Stomach (tissue), 8 donors: ENCODE measurements at regions not wholly inside any gene's neighbourhood (a gene's known extent, or its start where the extent isn't known, plus 50 kb on each side); places are given as distances from the start of the nearest gene placed in this dataset.
"Not testable (repeated sequence)": the region's sequence is repeated elsewhere in the genome, so short reads cannot be mapped to it uniquely, and the experiment has no call there.

ENCODE experiments used
- DNase-seq, 2 donors: peaks; one replicate each; pipeline versions ENCODE4 v3.0.0 to v3.0.0-alpha.2; 2013 to 2019
- H3K27ac ChIP-seq, 5 donors: fragments of 200-600 bp in 4 of 5; sonication (generic) in 4 of 5; one replicate each; pipeline ENCODE4 v1.5.1; 2013 to 2019; ENCODE audit warnings: mild to moderate bottlenecking in 1 of 5, moderate library complexity in 1 of 5
- H3K27me3 ChIP-seq, 3 donors: fragments of 200-600 bp; sonication (generic); one replicate each; pipeline ENCODE4 v1.5.1; 2017 to 2019; ENCODE audit warnings: mixed run types in 1 of 3
- H3K36me3 ChIP-seq, 4 donors: fragments of 200-600 bp; sonication (generic); 1 replicate in 3 of 4; 2 replicates in 1 of 4; pipeline ENCODE4 v1.5.1; 2016 to 2019
- H3K4me1 ChIP-seq, 4 donors: fragments of 200-600 bp; sonication (generic); one replicate each; pipeline ENCODE4 v1.5.1; 2016 to 2019
- H3K4me3 ChIP-seq, 4 donors: fragments of 200-600 bp; sonication (generic) in 3 of 4; one replicate each; pipeline ENCODE4 v1.5.1; 2016 to 2019; ENCODE audit warnings: mild to moderate bottlenecking in 1 of 4
- H3K9me3 ChIP-seq, 4 donors: fragments of 200-600 bp; sonication (generic); one replicate each; pipeline ENCODE4 v1.5.1; 2016 to 2019
- EP300 ChIP-seq: sonication (generic); formaldehyde crosslinking; IDR thresholded peaks from one replicate; pipeline ENCODE4 v1.6.1; 2017; ENCODE audit warnings: antibody characterized with exemption
- POLR2A ChIP-seq, 4 donors: fragments of 450-650 bp; IDR thresholded peaks; one replicate each; pipeline ENCODE4 v1.6.1; 2016; ENCODE audit warnings: antibody characterized with exemption in 4 of 4, control low read depth in 2 of 4, mild to moderate bottlenecking in 1 of 4, moderate library complexity in 1 of 4
- POLR2AphosphoS5 ChIP-seq, 3 donors: sonication (generic); formaldehyde crosslinking; IDR thresholded peaks; one replicate each; pipeline ENCODE4 v1.6.1; 2016; ENCODE audit warnings: antibody characterized with exemption in 3 of 3
- WGBS, 5 donors: extraction: QIAGEN DNeasy Blood & Tissue Kit in 3 of 5; methylation state at CpG; one replicate each; pipeline versions ENCODE4 v1.1.5 to v1.1.7; 2013 to 2018; 5-methylcytosine and 5-hydroxymethylcytosine counted together
- intact Hi-C: fragments of 100-400 bp; cut with DNase I; formaldehyde crosslinking; loops from one replicate; pipeline ENCODE4 v1.15.1; 2023; ENCODE audit warnings: low total_unique reads
- TF ChIP-seq, protein P1 (sequence below), 7 experiments: fragments of 450-650 bp in 4 of 7; fragments of 200-600 bp in 3 of 7; sonication (generic) in 3 of 7; IDR thresholded peaks; one replicate each; pipeline ENCODE4 v1.5.1; 2016 to 2019; ENCODE audit warnings: antibody characterized with exemption in 7 of 7, control low read depth in 2 of 7, mild to moderate bottlenecking in 1 of 7
- donor health status: healthy with polysubstance abuse.
- donor health status: Bipolar disorder and iron deficiency.
- donor health status: healthy.

DNA sequence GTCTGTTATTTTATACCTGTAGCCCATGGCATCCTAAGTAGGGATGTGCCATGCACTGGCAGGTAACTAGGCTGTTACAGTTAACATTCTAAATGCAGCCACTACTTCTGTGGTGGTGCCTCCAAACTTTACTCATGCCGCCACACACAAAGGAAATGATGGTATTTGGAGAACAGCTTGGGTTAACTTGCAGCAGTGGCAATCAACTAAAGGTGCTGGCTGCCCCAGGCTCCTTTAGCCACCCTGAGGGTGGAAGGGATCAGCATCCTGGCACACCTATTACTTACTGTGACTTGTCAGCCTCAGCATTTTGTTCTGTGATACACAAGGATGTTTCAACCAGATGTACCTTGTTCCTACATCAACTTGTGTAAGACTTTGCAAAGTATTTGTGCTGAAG is 221.8 kb upstream of the PPP1R3A start:
- no peaks in the 10 kb centered on the region for H3K9me3 ChIP-seq
- H3K27ac ChIP-seq, result no peak overlapping the region
- intact Hi-C loops, result no loop called here
- no peaks in the 10 kb centered on the region for H3K27me3 ChIP-seq
- no peaks in the 10 kb centered on the region for H3K4me1 ChIP-seq
- no peak for DNase-seq
- no peaks in the 10 kb centered on the region for H3K36me3 ChIP-seq
- WGBS, 5 donors, result 89 to 100% (median 91%) methylated on average over 1 of the region's 1 CpG
- TF ChIP-seq POLR2AphosphoS5 (IDR thresholded peaks at IDR 0.05), result no peak
- TF ChIP-seq EP300, result no peak
- TF ChIP-seq, protein P1, sequence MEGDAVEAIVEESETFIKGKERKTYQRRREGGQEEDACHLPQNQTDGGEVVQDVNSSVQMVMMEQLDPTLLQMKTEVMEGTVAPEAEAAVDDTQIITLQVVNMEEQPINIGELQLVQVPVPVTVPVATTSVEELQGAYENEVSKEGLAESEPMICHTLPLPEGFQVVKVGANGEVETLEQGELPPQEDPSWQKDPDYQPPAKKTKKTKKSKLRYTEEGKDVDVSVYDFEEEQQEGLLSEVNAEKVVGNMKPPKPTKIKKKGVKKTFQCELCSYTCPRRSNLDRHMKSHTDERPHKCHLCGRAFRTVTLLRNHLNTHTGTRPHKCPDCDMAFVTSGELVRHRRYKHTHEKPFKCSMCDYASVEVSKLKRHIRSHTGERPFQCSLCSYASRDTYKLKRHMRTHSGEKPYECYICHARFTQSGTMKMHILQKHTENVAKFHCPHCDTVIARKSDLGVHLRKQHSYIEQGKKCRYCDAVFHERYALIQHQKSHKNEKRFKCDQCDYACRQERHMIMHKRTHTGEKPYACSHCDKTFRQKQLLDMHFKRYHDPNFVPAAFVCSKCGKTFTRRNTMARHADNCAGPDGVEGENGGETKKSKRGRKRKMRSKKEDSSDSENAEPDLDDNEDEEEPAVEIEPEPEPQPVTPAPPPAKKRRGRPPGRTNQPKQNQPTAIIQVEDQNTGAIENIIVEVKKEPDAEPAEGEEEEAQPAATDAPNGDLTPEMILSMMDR (IDR thresholded peaks at IDR 0.05), result no peak
- TF ChIP-seq POLR2A (IDR thresholded peaks at IDR 0.05), result no peak
- H3K4me3 ChIP-seq, result no peak overlapping the region

DNA sequence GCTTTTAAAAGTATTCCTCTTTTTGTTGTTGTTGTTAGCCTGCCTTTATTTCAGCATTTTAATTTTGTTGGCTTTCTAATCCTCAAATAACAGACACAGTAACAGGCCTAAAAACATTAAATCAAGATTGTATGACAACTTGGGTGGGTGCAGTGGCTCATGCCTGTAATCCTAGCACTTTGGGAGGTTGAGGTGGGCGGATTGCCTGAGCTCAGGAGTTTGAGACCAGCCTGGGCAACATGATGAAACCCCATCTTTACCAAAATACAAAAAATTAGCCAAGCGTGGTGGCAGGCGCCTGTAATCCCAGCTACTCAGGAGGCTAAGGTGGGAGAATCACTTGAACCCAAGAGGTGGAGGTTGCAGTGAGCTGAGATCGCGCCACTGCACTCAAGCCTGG is 220.9 kb upstream of the PPP1R3A start:
- intact Hi-C loops, H3K27ac ChIP-seq, DNase-seq, H3K27me3 ChIP-seq, H3K36me3 ChIP-seq, H3K9me3 ChIP-seq, H3K4me3 ChIP-seq, H3K4me1 ChIP-seq: not testable (repeated sequence)
- WGBS, 5 donors, result 86 to 90% (median 88%) methylated on average over 5 of the region's 5 CpGs

DNA sequence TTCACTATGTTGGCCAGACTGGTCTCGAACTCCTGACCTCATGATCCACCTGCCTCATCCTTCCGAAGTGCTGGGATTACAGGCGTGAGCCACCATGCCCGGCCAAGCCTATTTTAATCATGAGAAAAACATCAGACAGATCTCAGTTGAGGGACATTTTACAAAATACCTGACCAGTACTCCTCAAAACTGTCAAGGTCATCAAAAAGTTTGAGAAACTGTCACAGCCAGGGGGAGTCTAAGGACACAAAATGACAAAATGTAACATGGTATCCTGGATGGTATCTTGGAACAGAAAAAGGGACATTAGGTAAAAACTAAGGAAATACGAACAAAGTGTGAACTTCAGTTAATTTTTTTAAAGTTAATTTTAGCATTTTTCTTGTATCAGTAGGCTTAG is 219.8 kb upstream of the PPP1R3A start:
- WGBS, 5 donors, result 81 to 91% (median 87%) methylated on average over 5 of the region's 5 CpGs

DNA sequence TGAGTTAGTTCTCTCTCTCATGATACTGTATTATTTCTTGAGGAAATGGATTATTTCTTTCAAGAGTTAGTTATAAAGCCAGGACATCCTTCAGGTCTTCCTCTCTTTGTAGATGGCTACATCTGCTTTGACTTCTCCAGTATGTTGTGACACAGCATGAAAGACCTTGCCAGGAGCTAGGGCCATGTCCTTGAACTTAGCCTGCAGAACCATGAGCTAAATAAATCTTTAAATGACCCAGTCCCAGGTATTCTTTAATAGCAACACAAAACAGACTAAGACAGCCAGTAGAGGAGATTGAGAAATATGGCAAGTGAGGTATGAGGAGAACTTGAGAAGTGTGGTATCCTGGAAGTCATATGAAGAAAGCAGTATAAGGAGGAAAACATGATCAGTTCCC is 214.9 kb upstream of the PPP1R3A start:
- no peak for DNase-seq
- Histone ChIP-seq H3K27ac (no peak overlapping the region), H3K9me3 (no peaks in the 10 kb centered on the region), H3K4me1 (no peaks in the 10 kb centered on the region), H3K27me3 (no peaks in the 10 kb centered on the region), H3K4me3 (no peak overlapping the region), H3K36me3 (no peaks in the 10 kb centered on the region)
- no peak for TF ChIP-seq EP300
- no peak for TF ChIP-seq POLR2AphosphoS5 (IDR thresholded peaks at IDR 0.05)
- TF ChIP-seq, protein P1 (IDR thresholded peaks at IDR 0.05), result no peak
- TF ChIP-seq POLR2A (IDR thresholded peaks at IDR 0.05), result no peak
- intact Hi-C loops, result no loop called here

More for the DNA sequence above, 219.8 kb upstream of the PPP1R3A start:
- H3K9me3 ChIP-seq, result no peaks in the 10 kb centered on the region
- no peak overlapping the region for H3K4me3 ChIP-seq
- H3K27ac ChIP-seq, result no peak overlapping the region
- no peak for DNase-seq
- H3K36me3 ChIP-seq, result no peaks in the 10 kb centered on the region
- TF ChIP-seq POLR2AphosphoS5 (IDR thresholded peaks at IDR 0.05) (no peak), EP300 (no peak), POLR2A (IDR thresholded peaks at IDR 0.05) (no peak)
- TF ChIP-seq, protein P1 (IDR thresholded peaks at IDR 0.05), result no peak
- no peaks in the 10 kb centered on the region for H3K4me1 ChIP-seq
- intact Hi-C loops, result no loop called here
- H3K27me3 ChIP-seq, result no peaks in the 10 kb centered on the region

DNA sequence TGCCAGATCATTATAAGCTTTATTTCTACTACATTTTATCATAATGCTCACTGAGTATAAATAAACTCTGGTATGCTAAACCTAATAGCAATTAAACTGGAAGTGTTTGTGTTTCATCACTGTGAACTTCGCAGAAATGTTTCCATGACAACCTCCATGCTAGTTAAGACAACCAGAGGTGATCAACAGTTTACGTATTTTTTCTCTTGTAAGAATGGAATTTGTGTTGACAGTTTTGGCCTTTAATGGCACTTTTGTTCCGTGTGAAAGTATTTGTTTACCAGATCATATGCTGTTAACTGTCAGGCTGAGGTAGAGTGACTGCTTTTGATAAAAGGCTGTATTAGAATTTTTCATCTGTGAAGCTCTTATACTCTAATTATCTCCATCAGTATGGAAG is 212.1 kb upstream of the PPP1R3A start:
- Histone ChIP-seq H3K27ac (no peak overlapping the region), H3K9me3 (no peaks in the 10 kb centered on the region), H3K4me1 (no peaks in the 10 kb centered on the region), H3K27me3 (no peaks in the 10 kb centered on the region), H3K36me3 (no peaks in the 10 kb centered on the region), H3K4me3 (no peak overlapping the region)
- intact Hi-C loops, result no loop called here
- DNase-seq, result peak in 1 of 2 donors; percentile 10
- TF ChIP-seq, protein P1 (IDR thresholded peaks at IDR 0.05), result no peak
- WGBS, 5 donors, result 35 to 48% (median 43%) methylated on average over 3 of the region's 3 CpGs
